SK-N-SH (cell line): ENCODE measurements at regions not wholly inside any gene's neighbourhood (a gene's known extent, or its start where the extent isn't known, plus 50 kb on each side); places are given as distances from the start of the nearest gene placed in this dataset.

Experiments
- CTCF ChIA-PET: fragments of 300-600, 350-600 bp; formaldehyde crosslinking; extraction: SDS; loops from one replicate; lab custom pipeline; 2021; lab: Yijun Ruan, JAX
- POLR2A ChIA-PET: fragments of 350-600 bp; sonication (Branson Sonifier 250); formaldehyde crosslinking; extraction: SDS; loops from one replicate; lab custom pipeline; 2020; ENCODE audit warnings: antibody characterized with exemption, inconsistent platforms; lab: Yijun Ruan, JAX
- DNase-seq: peaks from one replicate; pipeline ENCODE4 v3.0.0; 2012
- H2AFZ ChIP-seq: fragments of 200-600 bp; sonication (generic); 2 replicates; pipeline ENCODE4 v1.8.1; 2016; ENCODE audit warnings: antibody characterized with exemption, mild to moderate bottlenecking, low read depth
- H3F3A ChIP-seq: fragments of 200-600 bp; sonication (generic); replicated peaks from 2 replicates; pipeline ENCODE3; 2016; ENCODE audit warnings: antibody characterized with exemption, mild to moderate bottlenecking; ENCODE audit not compliant: insufficient read depth
- H3K27ac ChIP-seq, 2 experiments: fragments of 200-500 bp in 1 of 2; fragments of 200-600 bp in 1 of 2; sonication (Bioruptor generic) in 1 of 2; sonication (generic), shearing (Covaris generic) in 1 of 2; 2 replicates each; pipeline versions ENCODE4 v1.5.1 to v1.6.1; 2014 to 2016; ENCODE audit warnings: low read depth in 2 of 2, inconsistent platforms in 1 of 2, low read length in 1 of 2, mild to moderate bottlenecking in 1 of 2, mixed read lengths in 1 of 2
- H3K27me3 ChIP-seq: fragments of 200-600 bp; sonication (generic), shearing (Covaris generic); 2 replicates; pipeline ENCODE4 v1.6.1; 2016; ENCODE audit warnings: mixed run types; ENCODE audit not compliant: insufficient read depth
- H3K36me3 ChIP-seq, 2 experiments: fragments of 200-500 bp in 1 of 2; fragments of 200-600 bp in 1 of 2; sonication (Bioruptor generic) in 1 of 2; sonication (generic) in 1 of 2; replicated peaks in 1 of 2; 2 replicates each; pipeline versions ENCODE3 to v1.5.1; 2014 to 2016; ENCODE audit warnings: low read length in 1 of 2, mild to moderate bottlenecking in 1 of 2; ENCODE audit not compliant: insufficient read depth in 2 of 2, control insufficient read depth in 1 of 2
- H3K4me1 ChIP-seq, 2 experiments: fragments of 200-500 bp in 1 of 2; fragments of 200-600 bp in 1 of 2; sonication (Bioruptor generic) in 1 of 2; sonication (generic), shearing (Covaris generic) in 1 of 2; 2 replicates each; pipeline versions ENCODE4 v1.5.1 to v1.6.1; 2014 to 2016; ENCODE audit warnings: low read depth in 1 of 2, low read length in 1 of 2, mixed run types in 1 of 2; ENCODE audit not compliant: insufficient read depth in 2 of 2, control insufficient read depth in 1 of 2
- H3K4me2 ChIP-seq: fragments of 200-600 bp; sonication (generic), shearing (Covaris generic); 2 replicates; pipeline ENCODE4 v1.6.1; 2017; ENCODE audit warnings: mixed run types
- H3K4me3 ChIP-seq, 2 experiments: fragments of 200-500 bp in 1 of 2; fragments of 200-600 bp in 1 of 2; sonication (Bioruptor generic) in 1 of 2; sonication (generic), shearing (Covaris generic) in 1 of 2; 2 replicates each; pipeline versions ENCODE4 v1.5.1 to v1.8.1; 2014 to 2016; ENCODE audit warnings: low read depth in 2 of 2, inconsistent platforms in 1 of 2, low read length in 1 of 2, mild to moderate bottlenecking in 1 of 2, mixed read lengths in 1 of 2, moderate library complexity in 1 of 2
- H3K79me2 ChIP-seq: fragments of 200-600 bp; sonication (generic); 2 replicates; pipeline ENCODE4 v1.8.1; 2017; ENCODE audit warnings: mild to moderate bottlenecking; ENCODE audit not compliant: insufficient read depth
- H3K9ac ChIP-seq: fragments of 200-600 bp; sonication (generic); 2 replicates; pipeline ENCODE4 v1.6.1; 2017; ENCODE audit warnings: mixed run types
- H3K9me2 ChIP-seq: fragments of 200-600 bp; sonication (generic); 2 replicates; pipeline ENCODE4 v1.6.1; 2017; ENCODE audit warnings: mixed run types
- H3K9me3 ChIP-seq: fragments of 200-600 bp; sonication (generic); 2 replicates; pipeline ENCODE4 v1.6.1; 2017; ENCODE audit warnings: mixed run types, mild to moderate bottlenecking, moderate library complexity
- H4K20me1 ChIP-seq: fragments of 200-600 bp; sonication (generic); 2 replicates; pipeline ENCODE4 v1.6.1; 2017; ENCODE audit warnings: mild to moderate bottlenecking, mixed run types; ENCODE audit not compliant: insufficient read depth
- ELF1 ChIP-seq: IDR thresholded peaks from 2 replicates; pipeline ENCODE4 v1.4.0; 2012
- IRF3 ChIP-seq: fragments of 150-350 bp; IDR thresholded peaks from 2 replicates; pipeline ENCODE4 v1.6.1; 2016; ENCODE audit warnings: mild to moderate bottlenecking, low read depth, low read length
- JUND ChIP-seq: IDR thresholded peaks from 2 replicates; pipeline ENCODE4 v1.4.0; 2012
- MAX ChIP-seq: IDR thresholded peaks from 2 replicates; pipeline ENCODE4 v1.4.0; 2012; ENCODE audit warnings: low read depth
- MXI1 ChIP-seq: IDR thresholded peaks from 2 replicates; pipeline ENCODE4 v1.6.1; 2012; ENCODE audit warnings: mild to moderate bottlenecking, low read depth, low read length, improper control_type of control experiment
- PBX3 ChIP-seq: IDR thresholded peaks from 2 replicates; pipeline ENCODE4; 2012
- POLR2AphosphoS5 ChIP-seq: IDR thresholded peaks from 2 replicates; pipeline ENCODE4 v1.6.1; 2012; ENCODE audit warnings: low read depth, low read length
- RCOR1 ChIP-seq: fragments of 150-350 bp; IDR thresholded peaks from 2 replicates; pipeline ENCODE4 v1.6.1; 2017; ENCODE audit warnings: antibody characterized with exemption, low read length
- REST ChIP-seq: IDR thresholded peaks from 2 replicates; pipeline ENCODE4 v1.6.1; 2012; ENCODE audit warnings: mild to moderate bottlenecking, low read depth, low read length, moderate library complexity
- RFX5 ChIP-seq: IDR thresholded peaks from 2 replicates; pipeline ENCODE4 v1.6.1; 2012; ENCODE audit warnings: mild to moderate bottlenecking, improper control_type of control experiment, low read length
- SMC3 ChIP-seq: IDR thresholded peaks from 2 replicates; pipeline ENCODE4 v1.6.1; 2012; ENCODE audit warnings: low read depth, low read length, improper control_type of control experiment
- TCF12 ChIP-seq: IDR thresholded peaks from 2 replicates; pipeline ENCODE4 v1.4.0; 2012
- USF2 ChIP-seq: fragments of 150-350 bp; IDR thresholded peaks from 2 replicates; pipeline ENCODE4 v1.6.1; 2017; ENCODE audit warnings: antibody characterized with exemption, low read length, low read depth, borderline replicate concordance
- YY1 ChIP-seq: IDR thresholded peaks from 2 replicates; pipeline ENCODE4 v1.4.0; 2012; ENCODE audit warnings: low read depth, mild to moderate bottlenecking
- WGBS: methylation state at CpG from one replicate; pipeline ENCODE4 v1.1.6; 2017; ENCODE audit warnings: low lambda C conversion rate; 5-methylcytosine and 5-hydroxymethylcytosine counted together

GRCh38 chr15:23983500-23984259, 296.6 kb upstream of the NDN start:
- DNase-seq, result no peak
- Histone ChIP-seq H3K27ac (no peak overlapping the region), H3F3A (no peaks in the 10 kb centered on the region), H3K4me3 (no peak overlapping the region), H3K9me2 (no peaks in the 10 kb centered on the region), H3K4me2 (no peak overlapping the region), H2AFZ (no peak overlapping the region), H3K79me2 (no peaks in the 10 kb centered on the region), H3K9me3 (no peaks in the 10 kb centered on the region), H3K4me1 (no peaks in the 10 kb centered on the region), H3K27me3 (no peaks in the 10 kb centered on the region), H4K20me1 (no peaks in the 10 kb centered on the region), H3K36me3 (no peaks in the 10 kb centered on the region), H3K9ac (no peak overlapping the region)
- POLR2A ChIA-PET, result no interaction called here
- no peak for TF ChIP-seq ELF1
- TF ChIP-seq RCOR1, result no peak
- TF ChIP-seq RFX5, result no peak
- TF ChIP-seq MAX, result no peak
- no peak for TF ChIP-seq MXI1
- TF ChIP-seq JUND, result no peak
- no peak for TF ChIP-seq PBX3
- TF ChIP-seq REST, result no peak
- no peak for TF ChIP-seq POLR2AphosphoS5
- TF ChIP-seq YY1, result no peak
- TF ChIP-seq SMC3, result no peak
- TF ChIP-seq TCF12, result no peak
- TF ChIP-seq IRF3, result no peak
- TF ChIP-seq USF2, result no peak
- WGBS, result 7% methylated on average over 5 of the region's 5 CpGs
- CTCF ChIA-PET, result no interaction called here
